Uterus (tissue), 3 donors: ENCODE measurements at regions not wholly inside any gene's neighbourhood (a gene's known extent, or its start where the extent isn't known, plus 50 kb on each side); places are given as distances from the start of the nearest gene placed in this dataset.

Experiments
- DNase-seq, 2 donors: peaks; one replicate each; pipeline ENCODE4 v3.0.0-alpha.2; 2019 to 2020
- H3K27ac ChIP-seq, 2 donors: fragments of 200-600 bp; sonication (generic); 1 replicate in 1 of 2; 2 replicates in 1 of 2; pipeline ENCODE4 v1.5.1; 2016 to 2018
- H3K27me3 ChIP-seq, 2 donors: fragments of 200-600 bp; sonication (generic); one replicate each; pipeline ENCODE4 v1.5.1; 2018 to 2019; ENCODE audit warnings: control low read depth in 1 of 2
- H3K36me3 ChIP-seq, 2 donors: fragments of 200-600 bp; sonication (generic); one replicate each; pipeline ENCODE4 v1.5.1; 2019; ENCODE audit warnings: control low read depth in 1 of 2
- H3K4me1 ChIP-seq, 2 donors: fragments of 200-600 bp; sonication (generic); one replicate each; pipeline ENCODE4 v1.5.1; 2018 to 2019; ENCODE audit warnings: control low read depth in 1 of 2
- H3K4me3 ChIP-seq, 2 donors: fragments of 200-600 bp; sonication (generic); 1 replicate in 1 of 2; 2 replicates in 1 of 2; pipeline ENCODE4 v1.5.1; 2018 to 2019; ENCODE audit warnings: mild to moderate bottlenecking in 1 of 2
- H3K9me3 ChIP-seq, 2 donors: fragments of 200-600 bp; sonication (generic); one replicate each; pipeline ENCODE4 v1.5.1; 2019; ENCODE audit warnings: control low read depth in 1 of 2
- POLR2A ChIP-seq, 2 donors: fragments of 450-650 bp; IDR thresholded peaks; one replicate each; pipeline ENCODE4 v1.6.1; 2016; ENCODE audit warnings: antibody characterized with exemption in 2 of 2, mild to moderate bottlenecking in 1 of 2, moderate library complexity in 1 of 2
- intact Hi-C: fragments of 100-400 bp; cut with DNase I; formaldehyde crosslinking; loops from one replicate; pipeline ENCODE4 v1.15.1; 2023; ENCODE audit warnings: low total_unique reads
- TF ChIP-seq, protein P1 (sequence below), 4 experiments: fragments of 200-600 bp in 2 of 4; fragments of 450-650 bp in 2 of 4; sonication (generic) in 2 of 4; IDR thresholded peaks; one replicate each; pipeline ENCODE4 v1.5.1; 2016 to 2019; ENCODE audit warnings: antibody characterized with exemption in 4 of 4, mild to moderate bottlenecking in 2 of 4, moderate library complexity in 1 of 4
- donor health status: DM: yes; HTN: yes; CAD: no.

DNA sequence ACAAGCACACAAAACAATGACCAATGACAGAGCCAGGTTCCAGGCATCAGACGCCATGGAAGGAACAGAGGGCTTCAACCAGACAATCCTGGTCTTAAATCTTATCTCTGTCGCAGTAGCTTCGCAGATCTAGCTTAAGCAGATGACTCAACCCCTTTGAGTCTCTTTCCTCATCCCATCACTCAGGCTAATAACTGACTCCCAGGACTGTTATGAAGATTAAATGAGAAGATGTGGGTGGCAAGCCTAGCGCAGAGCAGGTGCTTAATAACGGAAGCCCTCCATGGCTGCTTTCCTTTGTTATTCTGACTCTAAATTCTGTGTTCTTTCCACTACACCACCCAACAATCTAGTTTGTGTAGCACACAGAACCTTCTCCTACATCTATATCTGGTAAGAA, 110.9 kb downstream of the SLC24A2 start:
- Histone ChIP-seq H3K9me3 (no peaks in the 10 kb centered on the region), H3K27ac (no peak overlapping the region), H3K36me3 (no peaks in the 10 kb centered on the region), H3K4me3 (no peak overlapping the region), H3K4me1 (no peaks in the 10 kb centered on the region), H3K27me3 (no peaks in the 10 kb centered on the region)
- no peak for TF ChIP-seq POLR2A (IDR thresholded peaks at IDR 0.05)
- TF ChIP-seq, protein P1, sequence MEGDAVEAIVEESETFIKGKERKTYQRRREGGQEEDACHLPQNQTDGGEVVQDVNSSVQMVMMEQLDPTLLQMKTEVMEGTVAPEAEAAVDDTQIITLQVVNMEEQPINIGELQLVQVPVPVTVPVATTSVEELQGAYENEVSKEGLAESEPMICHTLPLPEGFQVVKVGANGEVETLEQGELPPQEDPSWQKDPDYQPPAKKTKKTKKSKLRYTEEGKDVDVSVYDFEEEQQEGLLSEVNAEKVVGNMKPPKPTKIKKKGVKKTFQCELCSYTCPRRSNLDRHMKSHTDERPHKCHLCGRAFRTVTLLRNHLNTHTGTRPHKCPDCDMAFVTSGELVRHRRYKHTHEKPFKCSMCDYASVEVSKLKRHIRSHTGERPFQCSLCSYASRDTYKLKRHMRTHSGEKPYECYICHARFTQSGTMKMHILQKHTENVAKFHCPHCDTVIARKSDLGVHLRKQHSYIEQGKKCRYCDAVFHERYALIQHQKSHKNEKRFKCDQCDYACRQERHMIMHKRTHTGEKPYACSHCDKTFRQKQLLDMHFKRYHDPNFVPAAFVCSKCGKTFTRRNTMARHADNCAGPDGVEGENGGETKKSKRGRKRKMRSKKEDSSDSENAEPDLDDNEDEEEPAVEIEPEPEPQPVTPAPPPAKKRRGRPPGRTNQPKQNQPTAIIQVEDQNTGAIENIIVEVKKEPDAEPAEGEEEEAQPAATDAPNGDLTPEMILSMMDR (IDR thresholded peaks at IDR 0.05) = no peak
- no peak for DNase-seq
- intact Hi-C loops = no loop called here

DNA sequence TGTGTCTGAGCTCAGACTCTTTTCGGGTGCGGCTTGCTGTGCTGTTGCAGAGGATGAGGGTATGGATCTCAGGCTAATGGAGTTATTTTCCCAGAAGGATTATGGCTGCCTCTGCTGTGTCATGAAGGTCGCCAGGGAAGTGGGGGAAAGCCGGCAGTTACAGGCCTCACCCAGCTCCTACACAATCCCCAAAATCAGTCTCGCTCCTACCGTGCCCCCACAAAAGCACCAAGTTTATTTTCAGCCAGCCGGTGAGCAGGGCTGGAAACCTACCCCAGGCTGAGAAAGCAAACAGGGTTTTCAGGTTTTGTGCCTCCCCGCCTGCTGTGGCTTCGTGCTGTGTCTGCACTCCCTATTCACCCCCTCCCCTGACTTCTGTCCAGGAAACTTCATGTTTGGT, 113.3 kb downstream of the SLC24A2 start:
- Histone ChIP-seq H3K36me3 (no peaks in the 10 kb centered on the region), H3K4me3 (no peak overlapping the region), H3K9me3 (no peaks in the 10 kb centered on the region), H3K27me3 (no peaks in the 10 kb centered on the region), H3K27ac (no peak overlapping the region), H3K4me1 (no peaks in the 10 kb centered on the region)
- intact Hi-C loops = no loop called here
- TF ChIP-seq POLR2A (IDR thresholded peaks at IDR 0.05) = no peak
- TF ChIP-seq, protein P1 (IDR thresholded peaks at IDR 0.05) = no peak
- no peak for DNase-seq

DNA sequence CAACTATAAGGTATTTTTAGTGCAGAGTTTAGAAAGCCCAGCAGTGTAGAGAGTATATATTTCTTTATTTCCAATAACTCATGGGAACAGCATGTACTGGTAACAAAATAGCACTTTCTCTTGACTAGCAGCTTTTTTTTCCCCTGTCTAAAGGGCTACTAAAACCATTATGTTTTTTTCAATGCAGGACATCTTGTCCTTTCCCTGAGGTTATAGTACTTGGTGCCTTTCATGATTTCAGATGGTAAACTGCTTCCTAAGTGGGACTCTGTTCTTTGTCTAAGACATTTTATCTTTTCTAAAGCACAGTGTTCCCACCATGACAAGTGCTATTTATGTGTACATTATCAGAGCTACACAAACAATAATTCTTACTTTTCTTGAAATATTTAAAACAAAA, 122.3 kb downstream of the SLC24A2 start:
- H3K36me3 ChIP-seq = no peaks in the 10 kb centered on the region
- H3K4me1 ChIP-seq = no peaks in the 10 kb centered on the region
- intact Hi-C loops = no loop called here
- no peak for DNase-seq
- TF ChIP-seq, protein P1 (IDR thresholded peaks at IDR 0.05) = no peak
- TF ChIP-seq POLR2A (IDR thresholded peaks at IDR 0.05) = no peak
- no peak overlapping the region for H3K4me3 ChIP-seq
- H3K27ac ChIP-seq = peak overlapping the region in 1 of 2 donors; percentile 83
- no peaks in the 10 kb centered on the region for H3K9me3 ChIP-seq
- H3K27me3 ChIP-seq = no peaks in the 10 kb centered on the region

DNA sequence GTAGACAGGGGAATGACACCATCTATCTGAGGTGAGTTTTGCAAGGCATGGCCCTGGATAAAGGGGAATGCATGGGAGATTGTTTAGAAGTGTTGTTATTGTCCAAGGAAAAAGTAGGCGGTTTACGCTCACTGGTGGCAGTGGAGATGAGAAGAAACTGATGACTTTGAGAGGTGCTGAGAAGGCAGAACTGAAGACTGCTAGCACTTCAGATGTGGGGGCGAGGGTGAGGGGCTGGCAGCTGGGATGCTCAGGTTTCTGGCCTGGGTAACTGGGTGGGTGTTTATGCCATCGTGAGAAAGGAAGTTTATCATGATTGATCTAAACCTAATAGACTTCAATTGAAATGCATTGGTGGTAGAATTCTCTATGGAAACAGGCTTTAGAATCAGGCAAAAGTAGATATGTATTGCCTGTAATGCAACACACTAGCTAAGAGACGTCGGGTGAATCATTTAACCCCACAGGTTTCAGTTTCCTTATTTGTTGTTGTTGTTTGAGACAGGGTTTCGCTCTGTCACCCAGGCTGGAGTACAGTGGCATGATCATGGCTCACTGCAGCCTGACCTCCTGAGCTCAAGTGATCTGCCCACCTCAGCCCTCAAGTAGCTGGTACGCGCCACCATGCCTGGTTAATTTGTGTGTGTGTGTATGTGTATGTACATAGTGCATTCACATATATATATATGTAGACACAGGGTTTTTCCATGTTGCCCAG, 123.5 kb downstream of the SLC24A2 start:
- Histone ChIP-seq H3K4me3 (no peak overlapping the region), H3K4me1 (no peaks in the 10 kb centered on the region), H3K36me3 (no peaks in the 10 kb centered on the region), H3K27me3 (no peaks in the 10 kb centered on the region), H3K9me3 (no peaks in the 10 kb centered on the region), H3K27ac (peak overlapping the region in 1 of 2 donors; percentile 83)
- intact Hi-C loops = no loop called here
- no peak for DNase-seq
- TF ChIP-seq, protein P1 (IDR thresholded peaks at IDR 0.05) = no peak
- no peak for TF ChIP-seq POLR2A (IDR thresholded peaks at IDR 0.05)

DNA sequence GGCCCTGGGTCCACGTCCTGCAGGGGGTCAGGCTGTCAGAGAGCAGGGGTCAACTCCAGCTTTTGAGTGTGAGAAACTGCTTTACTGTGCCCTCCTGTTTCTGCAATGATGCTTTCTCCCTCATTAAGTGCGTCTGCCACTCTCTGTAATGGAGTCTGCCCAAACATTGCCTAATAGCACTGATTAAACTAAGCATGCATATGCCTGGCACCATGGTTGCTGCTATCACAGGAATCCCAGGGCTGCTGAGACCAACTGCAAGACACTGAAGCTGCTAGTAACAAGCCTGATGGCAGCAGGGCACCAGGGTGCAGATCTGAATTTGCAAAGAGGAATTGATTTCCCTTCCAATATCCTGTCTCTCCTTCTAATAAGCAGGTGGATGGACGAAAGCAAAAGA, 125.3 kb downstream of the SLC24A2 start:
- Histone ChIP-seq H3K27me3 (no peaks in the 10 kb centered on the region), H3K27ac (no peak overlapping the region), H3K9me3 (no peaks in the 10 kb centered on the region), H3K36me3 (no peaks in the 10 kb centered on the region), H3K4me3 (no peak overlapping the region), H3K4me1 (no peaks in the 10 kb centered on the region)
- TF ChIP-seq, protein P1 (IDR thresholded peaks at IDR 0.05) = no peak
- TF ChIP-seq POLR2A (IDR thresholded peaks at IDR 0.05) = no peak
- intact Hi-C loops = no loop called here
- DNase-seq = no peak
